Gastrocnemius medialis (tissue), 4 donors: ENCODE measurements at regions not wholly inside any gene's neighbourhood (a gene's known extent, or its start where the extent isn't known, plus 50 kb on each side); places are given as distances from the start of the nearest gene placed in this dataset.
"Not testable (repeated sequence)": the region's sequence is repeated elsewhere in the genome, so short reads cannot be mapped to it uniquely, and the experiment has no call there.

ENCODE experiments used
- ATAC-seq, 2 donors: fragments of 150-250 bp; one replicate each; pipeline ENCODE4 v1.9.1; 2016
- DNase-seq, 2 donors: peaks; one replicate each; pipeline ENCODE4 v3.0.0-alpha.2; 2019
- H3K27ac ChIP-seq, 4 donors: fragments of 200-600 bp; sonication (generic); 1 replicate in 1 of 4; 2 replicates in 3 of 4; pipeline ENCODE4 v1.5.1; 2016 to 2018; ENCODE audit warnings: mild to moderate bottlenecking in 2 of 4, moderate library complexity in 1 of 4
- H3K27me3 ChIP-seq, 3 donors: fragments of 200-600 bp; sonication (generic) in 2 of 3; 1 replicate in 1 of 3; 2 replicates in 2 of 3; pipeline versions ENCODE4 v1.5.1 to v1.6.0; 2016 to 2019; ENCODE audit warnings: mild to moderate bottlenecking in 1 of 3, moderate library complexity in 1 of 3
- H3K36me3 ChIP-seq, 2 donors: fragments of 200-600 bp; sonication (generic) in 1 of 2; one replicate each; pipeline ENCODE4 v1.5.1; 2017 to 2018
- H3K4me1 ChIP-seq, 2 donors: fragments of 200-600 bp; sonication (generic) in 1 of 2; one replicate each; pipeline ENCODE4 v1.5.1; 2016 to 2017; ENCODE audit warnings: mild to moderate bottlenecking in 2 of 2
- H3K4me3 ChIP-seq, 4 donors: fragments of 200-600 bp; sonication (generic) in 3 of 4; 1 replicate in 1 of 4; 2 replicates in 3 of 4; pipeline ENCODE4 v1.5.1; 2016 to 2019; ENCODE audit warnings: mild to moderate bottlenecking in 2 of 4
- H3K9me3 ChIP-seq, 3 donors: fragments of 200-600 bp; sonication (generic) in 2 of 3; 1 replicate in 1 of 3; 2 replicates in 2 of 3; pipeline ENCODE4 v1.5.1; 2016 to 2019
- POLR2A ChIP-seq, 2 donors: fragments of 450-650 bp; IDR thresholded peaks; one replicate each; pipeline ENCODE4 v1.6.1; 2017; ENCODE audit warnings: antibody characterized with exemption in 2 of 2, mild to moderate bottlenecking in 2 of 2, moderate library complexity in 2 of 2
- in situ Hi-C, 4 donors: fragments of 200-750 bp; cut with MboI; loops; one replicate each; pipeline versions ENCODE4 v1.15.0 to v1.8.0; 2017; ENCODE audit warnings: low sequenced_read_pairs in 4 of 4
- intact Hi-C: fragments of 100-400 bp; cut with DNase I; formaldehyde crosslinking; loops from one replicate; pipeline ENCODE4 v1.15.1; 2023; ENCODE audit warnings: low total_unique reads
- TF ChIP-seq, protein P1 (sequence below), 5 experiments: fragments of 450-650 bp in 3 of 5; fragments of 200-600 bp in 2 of 5; sonication (generic) in 2 of 5; IDR thresholded peaks in 4 of 5; conservative IDR thresholded peaks in 1 of 5; 1 replicate in 4 of 5; 2 replicates in 1 of 5; pipeline ENCODE4 v1.5.1; 2016 to 2019; ENCODE audit warnings: antibody characterized with exemption in 5 of 5, mild to moderate bottlenecking in 3 of 5, moderate library complexity in 3 of 5

- in situ Hi-C loops, result loop anchor here in 2 of 4 donors (25.0 kb wide), 2 partner anchors 614 to 1014 kb away; no protein-coding TSS in a partner anchor
- ATAC-seq, result no peak
Measured at GRCh38 chr1:60847855-60848582, 234.3 kb upstream of the NFIA start.

DNA sequence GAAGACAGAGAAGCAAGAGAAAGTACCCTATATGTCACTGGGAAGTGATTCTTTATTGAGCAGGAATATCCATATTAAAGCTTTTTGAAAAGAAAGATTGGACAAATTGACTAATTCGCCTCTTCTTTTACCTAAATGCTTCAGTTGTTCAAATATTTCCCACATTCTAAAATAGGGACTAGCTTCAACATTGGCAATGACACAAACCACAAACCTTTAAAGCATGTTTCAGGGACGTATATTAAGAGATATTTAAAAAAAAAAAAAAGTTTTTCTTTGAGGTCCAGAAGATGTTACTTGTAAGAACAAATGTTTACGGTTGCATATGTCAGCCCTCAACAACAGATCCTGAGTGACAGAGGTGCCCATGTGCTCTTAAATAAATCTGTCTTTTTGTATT lies 235.0 kb upstream of the NFIA start:
- no peaks in the 10 kb centered on the region for H3K36me3 ChIP-seq
- DNase-seq (no peak), ATAC-seq (no peak)
- no peaks in the 10 kb centered on the region for H3K27me3 ChIP-seq
- H3K9me3 ChIP-seq, result no peaks in the 10 kb centered on the region
- no peaks in the 10 kb centered on the region for H3K4me1 ChIP-seq
- no peak overlapping the region for H3K4me3 ChIP-seq
- in situ Hi-C loops, result loop anchor here in 2 of 4 donors (25.0 kb wide), 2 partner anchors 615 to 1015 kb away; no protein-coding TSS in a partner anchor
- H3K27ac ChIP-seq, result no peak overlapping the region
- intact Hi-C loops, result no loop called here
- TF ChIP-seq, protein P1, sequence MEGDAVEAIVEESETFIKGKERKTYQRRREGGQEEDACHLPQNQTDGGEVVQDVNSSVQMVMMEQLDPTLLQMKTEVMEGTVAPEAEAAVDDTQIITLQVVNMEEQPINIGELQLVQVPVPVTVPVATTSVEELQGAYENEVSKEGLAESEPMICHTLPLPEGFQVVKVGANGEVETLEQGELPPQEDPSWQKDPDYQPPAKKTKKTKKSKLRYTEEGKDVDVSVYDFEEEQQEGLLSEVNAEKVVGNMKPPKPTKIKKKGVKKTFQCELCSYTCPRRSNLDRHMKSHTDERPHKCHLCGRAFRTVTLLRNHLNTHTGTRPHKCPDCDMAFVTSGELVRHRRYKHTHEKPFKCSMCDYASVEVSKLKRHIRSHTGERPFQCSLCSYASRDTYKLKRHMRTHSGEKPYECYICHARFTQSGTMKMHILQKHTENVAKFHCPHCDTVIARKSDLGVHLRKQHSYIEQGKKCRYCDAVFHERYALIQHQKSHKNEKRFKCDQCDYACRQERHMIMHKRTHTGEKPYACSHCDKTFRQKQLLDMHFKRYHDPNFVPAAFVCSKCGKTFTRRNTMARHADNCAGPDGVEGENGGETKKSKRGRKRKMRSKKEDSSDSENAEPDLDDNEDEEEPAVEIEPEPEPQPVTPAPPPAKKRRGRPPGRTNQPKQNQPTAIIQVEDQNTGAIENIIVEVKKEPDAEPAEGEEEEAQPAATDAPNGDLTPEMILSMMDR (IDR thresholded peaks at IDR 0.05 in 4 of 5, conservative IDR thresholded peaks at IDR 0.05 in 1 of 5), result no peak

More at GRCh38 chr1:60847855-60848582, 234.3 kb upstream of the NFIA start:
- no peaks in the 10 kb centered on the region for H3K4me1 ChIP-seq
- H3K27me3 ChIP-seq, result no peaks in the 10 kb centered on the region
- no peaks in the 10 kb centered on the region for H3K36me3 ChIP-seq
- no peak overlapping the region for H3K27ac ChIP-seq
- H3K9me3 ChIP-seq, result no peaks in the 10 kb centered on the region
- intact Hi-C loops, result loop anchor here (1.0 kb wide), 1 partner anchor 195 kb away; no protein-coding TSS in a partner anchor
- DNase-seq, result no peak
- TF ChIP-seq POLR2A (IDR thresholded peaks at IDR 0.05), result no peak
- TF ChIP-seq, protein P1 (IDR thresholded peaks at IDR 0.05 in 4 of 5, conservative IDR thresholded peaks at IDR 0.05 in 1 of 5), result no peak
- no peak overlapping the region for H3K4me3 ChIP-seq

GRCh38 chr1:60845659-60846058 lies 236.7 kb upstream of the NFIA start:
- not testable (repeated sequence) for ATAC-seq
- in situ Hi-C loops, result loop anchor here in 2 of 4 donors (25.0 kb wide), 2 partner anchors 617 to 1017 kb away; no protein-coding TSS in a partner anchor

DNA sequence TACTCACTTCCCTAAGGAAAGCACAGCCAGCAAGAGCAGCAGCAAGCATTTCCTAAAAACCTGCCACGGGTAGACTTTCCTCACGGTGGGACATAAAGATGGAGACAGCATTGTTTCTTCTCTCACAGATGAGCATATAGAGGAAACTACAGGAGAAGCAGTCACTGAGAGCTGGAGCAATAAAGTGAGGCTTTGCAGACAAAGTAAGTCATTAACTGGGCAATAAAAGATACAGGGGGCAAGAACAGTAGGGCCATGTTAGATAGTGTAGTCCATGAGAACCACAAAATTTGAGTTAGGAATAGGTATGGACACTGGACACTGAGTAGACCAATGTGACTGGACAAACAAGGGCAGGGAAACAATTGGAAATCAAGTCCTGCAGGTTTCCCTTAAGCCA lies 240.1 kb upstream of the NFIA start:
- in situ Hi-C loops, result loop anchor here in 3 of 4 donors (5.0 to 25.0 kb wide), 3 partner anchors 195 to 1020 kb away; no protein-coding TSS in a partner anchor
- no peaks in the 10 kb centered on the region for H3K9me3 ChIP-seq
- DNase-seq (no peak), ATAC-seq (no peak)
- no peaks in the 10 kb centered on the region for H3K4me1 ChIP-seq
- H3K4me3 ChIP-seq, result no peak overlapping the region
- intact Hi-C loops, result no loop called here
- H3K27ac ChIP-seq, result no peak overlapping the region
- no peaks in the 10 kb centered on the region for H3K36me3 ChIP-seq
- TF ChIP-seq, protein P1 (IDR thresholded peaks at IDR 0.05 in 4 of 5, conservative IDR thresholded peaks at IDR 0.05 in 1 of 5), result no peak
- no peak for TF ChIP-seq POLR2A (IDR thresholded peaks at IDR 0.05)
- no peaks in the 10 kb centered on the region for H3K27me3 ChIP-seq

More at GRCh38 chr1:60845659-60846058, 236.7 kb upstream of the NFIA start:
- H3K27me3 ChIP-seq, H3K27ac ChIP-seq, H3K36me3 ChIP-seq, DNase-seq, intact Hi-C loops, H3K4me3 ChIP-seq, H3K9me3 ChIP-seq, H3K4me1 ChIP-seq: not testable (repeated sequence)
